ENCODE measurements at regions not wholly inside any gene's neighbourhood (a gene's known extent, or its start where the extent isn't known, plus 50 kb on each side); places are given as distances from the start of the nearest gene placed in this dataset.

GRCh38 chr9:17978773-17979172, 399.9 kb downstream of the SH3GL2 start:
- no peak for DNase-seq

- DNase-seq = no peak
These were observed 407.7 kb downstream of the SH3GL2 start for GRCh38 chr9:17986595-17986994.

- no peak for DNase-seq
These were observed 408.3 kb downstream of the SH3GL2 start for GRCh38 chr9:17987189-17987588.

- DNase-seq = no peak
These were observed 409.6 kb downstream of the SH3GL2 start for GRCh38 chr9:17988489-17988888.

- no peak for DNase-seq
These were observed 411.7 kb downstream of the SH3GL2 start for GRCh38 chr9:17990602-17991001.

- DNase-seq = no peak
These were observed 414.2 kb downstream of the SH3GL2 start for GRCh38 chr9:17993024-17993423.

- no peak for DNase-seq
These were observed 416.0 kb downstream of the SH3GL2 start for GRCh38 chr9:17994695-17995425.

GRCh38 chr9:17996728-17997127, 417.9 kb downstream of the SH3GL2 start:
- no peak for DNase-seq

- no peak for DNase-seq
These were observed 424.0 kb downstream of the SH3GL2 start for GRCh38 chr9:18002718-18003438.

- DNase-seq = no peak
These were observed 427.7 kb downstream of the SH3GL2 start for GRCh38 chr9:18006591-18006990.

- DNase-seq = peak; percentile 76 to 85
These were observed 428.8 kb downstream of the SH3GL2 start for GRCh38 chr9:18007621-18008020.

GRCh38 chr9:18009902-18010301, 431.0 kb downstream of the SH3GL2 start:
- no peak for DNase-seq

GRCh38 chr9:18010492-18010891, 431.6 kb downstream of the SH3GL2 start:
- no peak for DNase-seq

GRCh38 chr9:18012170-18012569, 433.3 kb downstream of the SH3GL2 start:
- no peak for DNase-seq

- no peak for DNase-seq
These were observed 435.7 kb downstream of the SH3GL2 start for GRCh38 chr9:18014556-18014955.

- no peak for DNase-seq
These were observed 436.2 kb downstream of the SH3GL2 start for GRCh38 chr9:18015116-18015515.

- no peak for DNase-seq
These were observed 438.3 kb downstream of the SH3GL2 start for GRCh38 chr9:18017136-18017535.

GRCh38 chr9:18018221-18018620, 439.4 kb downstream of the SH3GL2 start:
- no peak for DNase-seq

GRCh38 chr9:18018661-18019060, 439.8 kb downstream of the SH3GL2 start:
- no peak for DNase-seq

- DNase-seq = no peak
These were observed 441.4 kb downstream of the SH3GL2 start for GRCh38 chr9:18020121-18020745.

GRCh38 chr9:18022642-18023041, 443.8 kb downstream of the SH3GL2 start:
- no peak for DNase-seq

GRCh38 chr9:18023332-18023731, 444.5 kb downstream of the SH3GL2 start:
- no peak for DNase-seq

GRCh38 chr9:18032636-18033035, 441.3 kb upstream of the ADAMTSL1 start:
- no peak for DNase-seq

Measured in NCI-H1930 (cell line).